Activated CD8-positive, alpha-beta memory T cell treated with anti-CD3 and anti-CD28 coated beads, Interleukin-2, amount 10 ng/mL, durations not matched to agents 7 days and 5 days (primary cell): ENCODE measurements at regions not wholly inside any gene's neighbourhood (a gene's known extent, or its start where the extent isn't known, plus 50 kb on each side); places are given as distances from the start of the nearest gene placed in this dataset.
A peak's percentile ranks its signal among the peaks of the same experiment; 100 is the strongest.

Experiments used
- ATAC-seq: fragments of 150-1000 bp; cut with Tn5 transposase; one replicate; pipeline ENCODE4 v1.10.0; 2021; ENCODE audit warnings: moderate library complexity
- CTCF ChIA-PET: fragments of 350-600 bp; sonication (Branson Sonifier 250); formaldehyde crosslinking; loops from one replicate; lab custom pipeline; 2021; ENCODE audit warnings: antibody characterized with exemption; lab: Charles Lee
- DNase-seq: peaks from one replicate; pipeline ENCODE4 v3.0.0-alpha.2; 2020
- H3K27ac Mint-ChIP-seq: one replicate; pipeline ENCODE4 v1.8.0; 2021; ENCODE audit warnings: mild to moderate bottlenecking, mixed read lengths
- H3K27me3 Mint-ChIP-seq: one replicate; pipeline ENCODE4 v1.8.0; 2021; ENCODE audit warnings: mixed read lengths
- H3K36me3 Mint-ChIP-seq: one replicate; pipeline ENCODE4 v1.8.0; 2021; ENCODE audit warnings: mild to moderate bottlenecking, mixed read lengths
- H3K4me1 Mint-ChIP-seq: one replicate; pipeline ENCODE4 v1.8.0; 2021; ENCODE audit warnings: mixed read lengths
- H3K4me3 Mint-ChIP-seq: one replicate; pipeline ENCODE4 v1.8.0; 2021; ENCODE audit warnings: mild to moderate bottlenecking, moderate library complexity, mixed read lengths
- H3K9me3 Mint-ChIP-seq: one replicate; pipeline ENCODE4 v1.8.0; 2022; ENCODE audit warnings: low read depth, mixed read lengths

GRCh38 chr1:239322369-239322768, 64.0 kb upstream of the CHRM3 start:
- no peaks in the 10 kb centered on the region for H3K27me3 Mint-ChIP-seq
- ATAC-seq (no peak), DNase-seq (no peak)
- no peak overlapping the region for H3K27ac Mint-ChIP-seq
- CTCF ChIA-PET = no interaction called here
- H3K4me3 Mint-ChIP-seq = no peak overlapping the region
- no peaks in the 10 kb centered on the region for H3K9me3 Mint-ChIP-seq
- H3K36me3 Mint-ChIP-seq = no peaks in the 10 kb centered on the region
- H3K4me1 Mint-ChIP-seq = no peaks in the 10 kb centered on the region

GRCh38 chr1:239321877-239322276, 64.5 kb upstream of the CHRM3 start:
- H3K4me3 Mint-ChIP-seq = no peak overlapping the region
- H3K4me1 Mint-ChIP-seq = no peaks in the 10 kb centered on the region
- CTCF ChIA-PET = no interaction called here
- H3K27me3 Mint-ChIP-seq = no peaks in the 10 kb centered on the region
- H3K27ac Mint-ChIP-seq = no peak overlapping the region
- H3K9me3 Mint-ChIP-seq = no peaks in the 10 kb centered on the region
- DNase-seq (no peak), ATAC-seq (no peak)
- no peaks in the 10 kb centered on the region for H3K36me3 Mint-ChIP-seq

- ATAC-seq (no peak), DNase-seq (no peak)
- Mint-ChIP-seq H3K27me3 (no peaks in the 10 kb centered on the region), H3K4me3 (no peak overlapping the region), H3K27ac (no peak overlapping the region), H3K4me1 (no peaks in the 10 kb centered on the region), H3K36me3 (no peaks in the 10 kb centered on the region), H3K9me3 (no peaks in the 10 kb centered on the region)
- CTCF ChIA-PET = no interaction called here
Measured at GRCh38 chr1:239317948-239318347, 68.4 kb upstream of the CHRM3 start.

GRCh38 chr1:239315631-239316217, 70.6 kb upstream of the CHRM3 start:
- ATAC-seq = no peak
- H3K4me1 Mint-ChIP-seq = no peaks in the 10 kb centered on the region
- CTCF ChIA-PET = no interaction called here
- no peaks in the 10 kb centered on the region for H3K36me3 Mint-ChIP-seq
- no peaks in the 10 kb centered on the region for H3K27me3 Mint-ChIP-seq
- no peak overlapping the region for H3K27ac Mint-ChIP-seq
- no peaks in the 10 kb centered on the region for H3K9me3 Mint-ChIP-seq
- DNase-seq = no peak
- H3K4me3 Mint-ChIP-seq = no peak overlapping the region

GRCh38 chr1:239311331-239311730, 75.0 kb upstream of the CHRM3 start:
- DNase-seq = no peak

GRCh38 chr1:239308701-239309333, 77.6 kb upstream of the CHRM3 start:
- Mint-ChIP-seq H3K9me3 (no peaks in the 10 kb centered on the region), H3K27ac (no peak overlapping the region), H3K36me3 (no peaks in the 10 kb centered on the region), H3K27me3 (no peaks in the 10 kb centered on the region), H3K4me1 (no peaks in the 10 kb centered on the region), H3K4me3 (no peak overlapping the region)
- DNase-seq = peak; percentile 44
- CTCF ChIA-PET = no interaction called here
- ATAC-seq = peak; percentile 42

More at GRCh38 chr1:239311331-239311730, 75.0 kb upstream of the CHRM3 start:
- Mint-ChIP-seq H3K9me3 (no peaks in the 10 kb centered on the region), H3K36me3 (no peaks in the 10 kb centered on the region), H3K27me3 (no peaks in the 10 kb centered on the region), H3K4me1 (no peaks in the 10 kb centered on the region), H3K4me3 (no peak overlapping the region), H3K27ac (no peak overlapping the region)
- CTCF ChIA-PET = interaction anchor here (0.7 kb wide), 1 partner anchor 477 kb away, joined by 3 read pairs; no protein-coding TSS in a partner anchor
- ATAC-seq = no peak

GRCh38 chr1:239307886-239308285, 78.5 kb upstream of the CHRM3 start:
- Mint-ChIP-seq H3K27ac (no peak overlapping the region), H3K27me3 (no peaks in the 10 kb centered on the region), H3K36me3 (no peaks in the 10 kb centered on the region), H3K4me1 (no peaks in the 10 kb centered on the region), H3K9me3 (no peaks in the 10 kb centered on the region), H3K4me3 (no peak overlapping the region)
- CTCF ChIA-PET = no interaction called here
- ATAC-seq = no peak
- DNase-seq = no peak

GRCh38 chr1:239306426-239306825, 79.9 kb upstream of the CHRM3 start:
- ATAC-seq = no peak

GRCh38 chr1:239303289-239303688, 83.1 kb upstream of the CHRM3 start:
- DNase-seq = no peak
- Mint-ChIP-seq H3K36me3 (no peaks in the 10 kb centered on the region), H3K4me3 (no peak overlapping the region), H3K4me1 (no peaks in the 10 kb centered on the region), H3K9me3 (no peaks in the 10 kb centered on the region), H3K27me3 (no peaks in the 10 kb centered on the region), H3K27ac (no peak overlapping the region)
- no peak for ATAC-seq
- CTCF ChIA-PET = no interaction called here

More at GRCh38 chr1:239306426-239306825, 79.9 kb upstream of the CHRM3 start:
- Mint-ChIP-seq H3K4me3 (no peak overlapping the region), H3K27me3 (no peaks in the 10 kb centered on the region), H3K9me3 (no peaks in the 10 kb centered on the region), H3K4me1 (no peaks in the 10 kb centered on the region), H3K27ac (no peak overlapping the region), H3K36me3 (no peaks in the 10 kb centered on the region)
- DNase-seq = no peak
- CTCF ChIA-PET = no interaction called here

- Mint-ChIP-seq H3K4me3 (no peak overlapping the region), H3K27ac (no peak overlapping the region), H3K4me1 (no peaks in the 10 kb centered on the region), H3K9me3 (no peaks in the 10 kb centered on the region), H3K27me3 (no peaks in the 10 kb centered on the region), H3K36me3 (no peaks in the 10 kb centered on the region)
- DNase-seq (no peak), ATAC-seq (no peak)
- CTCF ChIA-PET = no interaction called here
Measured at GRCh38 chr1:239302696-239303095, 83.7 kb upstream of the CHRM3 start.

GRCh38 chr1:239301251-239301650, 85.1 kb upstream of the CHRM3 start:
- CTCF ChIA-PET = no interaction called here
- Mint-ChIP-seq H3K9me3 (no peaks in the 10 kb centered on the region), H3K27me3 (no peaks in the 10 kb centered on the region), H3K4me1 (no peaks in the 10 kb centered on the region), H3K4me3 (no peak overlapping the region), H3K36me3 (no peaks in the 10 kb centered on the region), H3K27ac (no peak overlapping the region)
- DNase-seq (no peak), ATAC-seq (no peak)

- Mint-ChIP-seq H3K4me3 (no peak overlapping the region), H3K27me3 (no peaks in the 10 kb centered on the region), H3K27ac (no peak overlapping the region), H3K36me3 (no peaks in the 10 kb centered on the region), H3K4me1 (no peaks in the 10 kb centered on the region), H3K9me3 (no peaks in the 10 kb centered on the region)
- no peak for ATAC-seq
- CTCF ChIA-PET = no interaction called here
- no peak for DNase-seq
Measured at GRCh38 chr1:239297910-239298309, 88.5 kb upstream of the CHRM3 start.

GRCh38 chr1:239293350-239294110, 92.8 kb upstream of the CHRM3 start:
- no peaks in the 10 kb centered on the region for H3K4me1 Mint-ChIP-seq
- H3K4me3 Mint-ChIP-seq = no peak overlapping the region
- no peaks in the 10 kb centered on the region for H3K9me3 Mint-ChIP-seq
- no peak for ATAC-seq
- CTCF ChIA-PET = no interaction called here
- H3K36me3 Mint-ChIP-seq = no peaks in the 10 kb centered on the region
- no peaks in the 10 kb centered on the region for H3K27me3 Mint-ChIP-seq
- DNase-seq = no peak
- no peak overlapping the region for H3K27ac Mint-ChIP-seq
